ENCODE measurements at regions not wholly inside any gene's neighbourhood (a gene's known extent, or its start where the extent isn't known, plus 50 kb on each side); places are given as distances from the start of the nearest gene placed in this dataset.

- DNase-seq (ENCODE audit: low spot score) = no peak
These were observed 1240.7 kb downstream of the C4orf33 start for GRCh38 chr4:130336585-130337217.

- DNase-seq (ENCODE audit: low spot score) = no peak
These were observed 1242.9 kb downstream of the C4orf33 start for GRCh38 chr4:130338851-130339250.

GRCh38 chr4:130349745-130350144 lies 1253.8 kb downstream of the C4orf33 start:
- DNase-seq (ENCODE audit: low spot score) = no peak

- no peak for DNase-seq (ENCODE audit: low spot score)
These were observed 1260.9 kb downstream of the C4orf33 start for GRCh38 chr4:130356873-130357272.

- no peak for DNase-seq (ENCODE audit: low spot score)
These were observed 1263.6 kb downstream of the C4orf33 start for GRCh38 chr4:130359542-130359941.

- no peak for DNase-seq (ENCODE audit: low spot score)
These were observed 1265.7 kb downstream of the C4orf33 start for GRCh38 chr4:130361616-130362015.

- DNase-seq (ENCODE audit: low spot score) = no peak
These were observed 1272.7 kb downstream of the C4orf33 start for GRCh38 chr4:130368668-130369067.

- no peak for DNase-seq (ENCODE audit: low spot score)
These were observed 1297.3 kb downstream of the C4orf33 start for GRCh38 chr4:130393231-130393630.

- no peak for DNase-seq (ENCODE audit: low spot score)
These were observed 1297.7 kb downstream of the C4orf33 start for GRCh38 chr4:130393642-130394041.

GRCh38 chr4:130395871-130396270 lies 1299.9 kb downstream of the C4orf33 start:
- no peak for DNase-seq (ENCODE audit: low spot score)

- DNase-seq (ENCODE audit: low spot score) = no peak
These were observed 1307.3 kb downstream of the C4orf33 start for GRCh38 chr4:130403221-130403620.

- no peak for DNase-seq (ENCODE audit: low spot score)
These were observed 1320.3 kb downstream of the C4orf33 start for GRCh38 chr4:130416228-130416627.

GRCh38 chr4:130419211-130419975 lies 1323.4 kb downstream of the C4orf33 start:
- no peak for DNase-seq (ENCODE audit: low spot score)

- no peak for DNase-seq (ENCODE audit: low spot score)
These were observed 1326.3 kb downstream of the C4orf33 start for GRCh38 chr4:130422261-130422660.

- DNase-seq (ENCODE audit: low spot score) = no peak
These were observed 1328.3 kb downstream of the C4orf33 start for GRCh38 chr4:130424211-130424610.

- no peak for DNase-seq (ENCODE audit: low spot score)
These were observed 1336.3 kb downstream of the C4orf33 start for GRCh38 chr4:130432289-130432688.

GRCh38 chr4:130449741-130450140 lies 1353.8 kb downstream of the C4orf33 start:
- DNase-seq (ENCODE audit: low spot score) = no peak

GRCh38 chr4:130468340-130468739 lies 1372.4 kb downstream of the C4orf33 start:
- no peak for DNase-seq (ENCODE audit: low spot score)

- DNase-seq (ENCODE audit: low spot score) = no peak
These were observed 1382.5 kb downstream of the C4orf33 start for GRCh38 chr4:130478406-130478805.

GRCh38 chr4:130479020-130479419 lies 1383.1 kb downstream of the C4orf33 start:
- DNase-seq (ENCODE audit: low spot score) = no peak

GRCh38 chr4:130479674-130480073 lies 1383.7 kb downstream of the C4orf33 start:
- DNase-seq (ENCODE audit: low spot score) = no peak

- DNase-seq (ENCODE audit: low spot score) = no peak
These were observed 1388.9 kb downstream of the C4orf33 start for GRCh38 chr4:130484826-130485225.

GRCh38 chr4:130485371-130485770 lies 1389.4 kb downstream of the C4orf33 start:
- DNase-seq (ENCODE audit: low spot score) = no peak

- no peak for DNase-seq (ENCODE audit: low spot score)
These were observed 1390.2 kb downstream of the C4orf33 start for GRCh38 chr4:130486186-130486585.

All from HuH-7 (cell line).